Left kidney (tissue), 1 donor: ENCODE measurements at regions not wholly inside any gene's neighbourhood (a gene's known extent, or its start where the extent isn't known, plus 50 kb on each side); places are given as distances from the start of the nearest gene placed in this dataset.

Experiments
- DNase-seq: peaks from one replicate; pipeline ENCODE4 v3.0.0-alpha.2; 2013

DNA sequence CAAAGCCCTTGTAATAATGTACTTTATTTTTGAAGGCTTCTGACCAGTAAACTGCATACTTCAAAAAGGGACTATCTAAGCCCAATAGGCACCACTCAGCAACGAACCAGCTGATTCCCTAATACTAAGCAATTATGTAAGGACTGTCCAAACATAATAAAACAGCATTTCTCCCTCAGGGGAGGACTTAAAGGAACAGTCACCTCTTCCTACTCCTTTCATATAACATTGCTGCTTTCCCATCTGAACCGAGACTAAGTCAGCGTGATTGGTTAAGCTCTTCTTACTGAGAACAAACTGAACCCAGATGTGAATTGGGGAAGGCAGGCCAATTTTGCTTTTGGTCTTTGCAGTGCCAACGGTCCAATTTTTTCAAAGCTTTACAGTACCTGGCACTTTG is 420.0 kb downstream of the METTL15 start:
- DNase-seq, result no peak

DNA sequence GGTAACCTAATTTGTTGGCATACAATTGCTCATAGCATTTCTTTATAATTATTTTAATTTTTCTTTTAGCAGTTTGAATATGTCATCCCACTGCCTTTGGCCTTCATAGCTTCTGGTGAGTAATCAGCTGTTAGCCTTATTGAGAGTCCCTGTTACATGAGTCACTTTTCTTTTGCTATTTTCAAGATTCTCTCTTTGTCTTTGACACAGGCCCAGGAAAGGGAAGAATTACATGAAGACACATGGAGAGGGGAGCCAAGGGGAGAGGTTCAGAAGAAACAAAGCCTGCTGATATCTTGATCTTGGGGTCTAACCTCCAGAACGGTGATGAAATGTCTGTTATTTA is 418.2 kb downstream of the METTL15 start:
- DNase-seq, result no peak

DNA sequence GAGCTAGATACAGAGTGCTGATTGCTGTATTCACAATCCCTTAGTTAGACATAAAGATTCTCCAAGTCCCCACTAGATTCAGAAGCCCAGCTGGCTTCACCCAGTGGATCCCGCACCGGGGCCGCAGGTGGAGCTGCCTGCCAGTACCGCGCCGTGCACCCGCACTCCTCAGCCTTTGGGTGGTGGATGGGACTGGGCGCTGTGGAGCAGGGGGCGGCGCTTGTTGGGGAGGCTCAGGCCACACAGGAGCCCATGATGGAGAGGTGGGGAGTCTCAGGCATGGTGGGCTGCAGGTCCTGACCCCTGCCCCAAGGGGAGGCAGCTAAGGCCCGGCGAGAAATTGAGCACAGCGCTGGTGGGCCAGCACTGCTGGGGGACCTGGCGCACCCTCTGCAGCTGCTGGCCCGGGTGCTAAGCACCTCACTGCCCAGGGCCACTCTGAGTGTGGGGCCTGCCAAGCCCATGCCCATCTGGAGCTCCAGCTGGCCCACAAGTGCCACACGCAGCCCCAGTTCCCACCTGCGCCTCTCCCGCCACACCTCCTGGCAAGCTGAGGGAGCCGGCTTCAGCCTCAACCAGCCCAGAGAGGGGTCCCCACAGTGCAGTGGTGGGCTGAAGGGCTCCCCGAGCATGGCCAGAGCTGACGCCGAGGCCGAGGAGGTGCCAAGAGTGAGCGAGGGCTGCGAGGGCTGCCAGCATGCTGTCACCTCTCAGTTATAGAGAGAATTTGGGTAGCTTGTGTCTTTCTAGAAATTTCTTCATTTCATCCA is 417.6 kb downstream of the METTL15 start:
- no peak for DNase-seq

DNA sequence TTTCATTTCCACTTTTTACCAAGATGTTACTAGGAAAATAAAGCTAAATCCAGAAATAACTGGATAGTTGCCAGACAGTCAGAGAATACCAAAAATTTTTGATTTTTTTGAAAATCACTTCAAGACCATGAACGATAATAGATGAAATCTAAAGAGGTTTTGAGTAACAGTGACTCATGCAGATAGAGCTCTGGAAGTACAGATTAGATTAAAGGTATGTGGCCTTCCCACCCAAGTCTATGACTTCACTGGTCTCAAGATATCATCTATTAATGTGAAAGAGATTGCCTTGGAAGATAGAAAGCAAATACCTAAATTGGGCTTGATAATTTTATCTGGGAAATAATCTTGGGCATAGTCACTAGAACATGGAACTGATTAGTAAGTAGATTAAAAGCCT is 415.9 kb downstream of the METTL15 start:
- DNase-seq, result no peak

DNA sequence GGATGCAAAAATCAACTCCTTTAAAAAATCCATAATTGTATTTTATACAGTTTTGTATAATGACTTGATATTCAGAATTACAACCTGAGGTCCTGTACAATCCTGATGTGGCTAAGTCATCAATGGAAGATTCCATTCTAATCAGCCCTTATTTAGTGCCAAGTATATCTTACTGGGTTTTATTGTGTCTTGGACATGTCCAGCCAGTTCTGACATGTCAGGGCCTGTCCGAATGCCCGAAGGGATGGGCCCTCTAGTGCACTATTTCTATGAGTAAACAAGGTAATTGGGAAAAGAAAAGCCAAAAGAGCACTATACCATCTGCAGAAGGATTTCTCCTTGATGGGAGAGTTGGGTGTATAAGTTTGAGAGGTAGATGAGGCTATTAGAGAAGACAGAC is 412.9 kb downstream of the METTL15 start:
- DNase-seq, result no peak

- DNase-seq, result no peak
Observed at GRCh38 chr11:28520291-28520690, 412.1 kb downstream of the METTL15 start.

- no peak for DNase-seq
Observed at GRCh38 chr11:28518825-28519224, 410.6 kb downstream of the METTL15 start.

- no peak for DNase-seq
Observed at GRCh38 chr11:28517621-28518020, 409.4 kb downstream of the METTL15 start.

- no peak for DNase-seq
Observed at GRCh38 chr11:28514391-28514790, 406.2 kb downstream of the METTL15 start.

DNA sequence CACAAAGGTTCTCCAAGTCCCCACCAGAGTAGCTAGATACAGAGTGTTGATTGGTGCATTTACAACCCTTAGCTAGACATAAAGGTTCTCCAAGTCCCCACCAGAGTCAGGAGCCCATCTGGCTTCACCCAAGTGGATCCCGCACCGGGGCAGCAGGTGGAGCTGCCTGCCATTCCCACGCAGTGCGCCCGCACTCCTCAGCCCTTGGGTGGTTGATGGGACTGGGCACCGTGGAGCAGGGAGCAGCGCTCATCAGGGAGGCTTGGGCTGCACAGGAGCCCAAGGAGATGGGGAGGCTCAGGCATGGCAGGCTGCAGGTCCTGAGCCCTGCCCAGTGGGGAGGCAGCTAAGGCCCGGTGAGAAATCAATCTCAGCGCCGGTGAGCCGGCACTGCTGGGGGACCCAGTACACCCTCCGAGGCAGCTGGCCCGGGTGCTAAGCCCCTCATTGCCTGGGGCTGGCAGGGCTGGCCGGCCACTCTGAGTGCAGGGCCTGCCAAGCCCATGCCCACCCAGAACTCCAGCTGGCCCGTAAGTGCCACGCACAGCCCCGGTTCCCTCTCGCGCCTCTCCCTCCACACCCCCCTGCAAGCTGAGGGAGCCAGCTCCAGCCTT is 404.1 kb downstream of the METTL15 start:
- DNase-seq, result no peak

DNA sequence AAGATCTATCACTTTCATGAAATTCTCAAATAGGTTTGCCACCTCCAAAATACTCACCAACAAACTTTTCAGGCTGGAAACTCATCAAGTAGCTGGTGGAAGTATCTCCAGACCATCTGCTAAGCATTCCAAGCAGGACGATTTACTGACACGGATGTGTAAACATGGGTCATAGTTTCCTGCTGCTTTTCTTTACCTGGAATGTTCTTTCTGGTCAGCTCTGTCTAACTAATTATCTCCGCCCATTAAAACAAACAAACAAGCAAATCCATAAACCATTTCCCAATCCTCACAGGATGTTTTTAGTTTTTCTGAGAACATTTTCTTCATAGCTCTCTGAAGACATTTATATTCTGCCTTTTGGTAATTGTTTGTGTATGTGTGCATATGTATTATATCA is 397.0 kb downstream of the METTL15 start:
- DNase-seq, result no peak

DNA sequence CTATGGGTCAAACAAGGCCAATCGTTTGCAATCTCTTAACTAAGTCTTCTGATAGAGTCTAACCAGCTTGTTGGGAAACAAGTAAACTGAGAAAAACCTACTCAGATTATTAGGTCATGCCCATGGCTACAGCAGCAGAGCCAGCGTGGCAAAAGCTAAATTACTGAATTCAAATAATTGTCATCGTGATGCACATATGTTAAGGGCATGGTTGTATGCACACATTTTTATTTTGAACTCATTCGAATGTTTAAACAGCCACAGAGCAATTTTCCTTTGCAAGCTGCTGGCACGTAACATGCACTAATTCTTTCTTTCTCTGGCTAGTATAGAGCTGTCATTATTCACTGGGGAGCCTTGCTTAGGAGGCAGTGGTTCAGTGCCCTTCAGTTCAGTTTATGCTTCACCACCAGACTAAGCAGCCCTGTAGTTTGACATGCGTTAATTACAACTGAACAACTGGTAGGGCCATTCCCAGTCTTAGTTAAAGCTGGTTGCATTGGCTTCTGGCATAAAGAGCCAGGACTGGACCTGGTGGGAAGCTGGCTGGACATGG is 396.4 kb downstream of the METTL15 start:
- DNase-seq, result no peak

DNA sequence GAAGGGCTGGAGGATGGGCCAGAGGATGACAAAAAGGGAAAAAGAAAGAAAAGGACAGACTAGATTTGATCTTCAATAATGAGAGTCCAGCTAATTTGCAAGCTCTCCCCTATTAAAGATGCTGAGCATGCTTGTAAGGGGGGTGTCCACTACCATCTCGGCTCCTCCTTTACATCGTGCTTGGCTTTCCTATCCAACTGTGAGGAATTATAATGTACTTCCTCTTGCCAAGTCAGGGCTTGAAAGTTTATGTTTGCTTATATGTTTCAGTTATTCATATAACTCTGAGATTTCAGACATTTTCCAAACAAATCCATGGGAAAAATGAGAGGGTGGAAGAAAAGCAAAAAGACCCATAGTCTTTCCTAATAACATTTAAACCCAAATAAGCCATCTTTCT is 387.1 kb downstream of the METTL15 start:
- DNase-seq, result no peak

DNA sequence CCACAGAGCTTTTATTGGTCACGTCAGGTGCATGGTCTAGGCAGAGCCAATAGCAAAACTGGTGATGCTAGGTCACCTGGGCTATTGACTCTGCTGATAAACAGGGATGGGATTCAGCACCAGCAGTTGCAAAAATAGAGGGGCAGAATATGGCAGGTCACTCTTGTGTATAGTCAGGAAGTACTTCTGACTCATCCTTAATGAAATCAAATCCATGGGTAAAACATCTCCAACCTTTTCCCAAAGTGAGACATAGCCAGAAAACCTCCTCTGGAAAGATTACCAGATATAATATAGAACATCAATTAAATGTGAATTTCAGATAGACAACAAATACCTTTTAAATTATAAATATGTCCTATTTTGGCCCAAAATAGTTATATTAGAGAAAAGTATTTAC is 383.2 kb downstream of the METTL15 start:
- no peak for DNase-seq

DNA sequence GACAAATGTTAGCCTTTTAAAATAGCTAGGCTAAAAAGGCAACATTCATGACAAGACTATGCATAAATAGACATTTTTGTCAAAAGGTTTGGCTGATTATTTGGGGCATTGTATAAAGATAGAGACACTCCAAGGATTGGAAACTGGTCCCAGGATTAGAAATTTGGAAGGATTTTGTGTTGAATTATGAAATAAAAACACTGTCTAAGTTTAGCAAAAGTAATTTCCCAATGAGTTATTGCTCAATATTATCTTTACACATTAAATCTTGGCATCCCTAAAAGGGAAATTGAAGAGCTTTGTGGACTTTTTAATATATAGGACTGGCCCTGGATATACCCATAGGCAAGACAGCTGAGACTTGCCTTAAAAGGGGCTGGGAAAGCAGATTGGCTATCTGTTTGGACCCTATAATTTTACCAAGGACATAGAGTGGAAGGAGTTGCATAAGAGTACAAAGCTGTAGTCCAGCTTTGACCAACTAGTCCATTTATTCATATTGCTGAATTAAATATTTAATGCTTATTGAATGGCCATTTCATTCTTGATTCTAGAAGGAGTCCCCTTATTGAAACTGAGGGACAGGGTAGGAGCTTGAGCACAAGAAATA is 382.7 kb downstream of the METTL15 start:
- no peak for DNase-seq

DNA sequence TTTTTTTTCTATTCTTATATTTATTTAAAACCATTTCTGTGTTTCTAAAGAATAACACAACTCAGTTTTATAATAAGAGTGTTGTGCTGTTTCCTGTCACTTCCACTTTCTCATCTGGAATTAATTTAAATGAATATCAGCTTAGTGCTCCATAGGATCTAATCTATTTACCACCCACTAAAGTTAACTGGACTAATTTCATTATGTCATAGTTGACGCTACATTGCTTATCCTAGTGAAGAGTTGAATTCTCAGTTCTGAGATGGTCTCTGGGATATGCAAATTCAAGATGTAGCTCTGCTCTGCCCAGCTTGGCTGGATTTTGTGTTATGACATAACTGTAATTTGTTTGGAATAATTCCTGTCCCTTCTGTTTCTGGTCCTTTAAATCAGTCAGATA is 380.1 kb downstream of the METTL15 start:
- no peak for DNase-seq

GRCh38 chr11:28483072-28483867 is 375.1 kb downstream of the METTL15 start:
- no peak for DNase-seq

DNA sequence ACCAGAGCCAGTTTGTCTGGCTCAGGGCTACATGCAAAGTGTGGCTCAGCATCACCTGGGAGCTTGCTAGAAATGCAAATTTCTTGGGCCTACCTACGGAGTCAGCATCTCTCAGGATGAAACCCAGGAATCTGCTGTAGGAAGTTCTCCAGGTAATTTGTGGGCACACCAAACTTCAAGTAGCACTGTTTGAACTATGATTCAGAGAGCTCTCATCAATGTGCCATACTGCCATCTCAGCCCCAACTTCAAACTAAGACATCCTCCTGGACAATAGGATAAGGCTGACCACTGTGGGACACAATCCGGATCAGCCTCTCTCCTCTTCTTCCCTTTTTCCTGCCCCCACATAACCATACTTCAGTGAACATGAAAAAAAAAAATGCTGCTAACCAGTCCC is 374.5 kb downstream of the METTL15 start:
- no peak for DNase-seq

GRCh38 chr11:28481616-28482480 is 373.7 kb downstream of the METTL15 start:
- no peak for DNase-seq

GRCh38 chr11:28480406-28480805 is 372.2 kb downstream of the METTL15 start:
- no peak for DNase-seq

DNA sequence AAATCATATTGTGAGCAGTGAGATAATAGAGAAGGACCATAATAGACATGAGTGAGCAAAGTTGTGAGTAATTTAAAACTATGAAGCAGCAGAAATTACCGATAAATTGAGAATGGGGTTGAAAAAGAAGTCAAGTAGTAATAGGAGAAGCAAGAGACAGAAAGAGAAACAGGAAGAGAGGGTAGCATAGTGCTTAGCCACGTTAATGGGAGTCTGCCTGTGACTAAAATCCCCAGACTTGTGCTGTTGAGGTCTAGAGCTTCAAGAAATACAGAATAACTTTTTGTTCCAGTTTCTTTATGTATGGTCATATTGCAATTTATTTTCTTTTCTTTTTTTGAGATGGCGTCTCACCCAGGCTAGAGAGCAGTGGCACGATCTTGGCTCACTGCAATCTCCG is 368.7 kb downstream of the METTL15 start:
- no peak for DNase-seq

DNA sequence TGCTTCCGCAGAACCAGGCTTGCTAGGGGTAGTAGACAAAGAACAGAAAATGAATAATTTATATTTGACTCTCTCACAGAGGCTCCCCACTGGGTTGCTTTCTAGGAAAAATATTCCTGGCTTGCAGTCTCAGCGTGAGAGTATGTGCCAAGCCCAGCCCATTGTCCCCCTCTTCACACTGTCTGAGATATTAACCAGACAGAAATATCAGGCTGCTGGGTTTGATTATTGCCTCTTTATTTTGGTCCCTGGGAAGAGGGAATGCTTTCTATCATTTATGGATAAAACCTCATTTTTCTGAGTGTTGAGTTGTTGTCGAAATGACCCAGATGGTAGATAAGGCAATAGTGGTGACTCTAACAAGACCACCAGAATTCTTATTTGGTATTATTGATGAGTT is 367.9 kb downstream of the METTL15 start:
- peak; percentile 6 for DNase-seq
